Smooth muscle cell (in vitro differentiated cells): ENCODE measurements at regions not wholly inside any gene's neighbourhood (a gene's known extent, or its start where the extent isn't known, plus 50 kb on each side); places are given as distances from the start of the nearest gene placed in this dataset.

Source experiments
- DNase-seq: peaks from one replicate; lab custom pipeline; 2025; ENCODE audit not compliant: unreplicated experiment; lab: John Stamatoyannopoulos, UW
- H2AFZ ChIP-seq: fragments of 200-600 bp; sonication (generic); 2 replicates; pipeline ENCODE4 v1.6.0; 2016; ENCODE audit warnings: antibody characterized with exemption, low read depth, mild to moderate bottlenecking
- H3F3A ChIP-seq: fragments of 200-600 bp; sonication (generic); 2 replicates; pipeline ENCODE4 v1.6.0; 2017; ENCODE audit warnings: antibody characterized with exemption, low read depth
- H3K27ac ChIP-seq: fragments of 200-600 bp; sonication (generic); 2 replicates; pipeline ENCODE4 v1.5.1; 2016; ENCODE audit warnings: low read depth, mild to moderate bottlenecking
- H3K27me3 ChIP-seq: fragments of 200-600 bp; sonication (generic); 2 replicates; pipeline ENCODE4 v1.6.1; 2016; ENCODE audit warnings: low read depth, mild to moderate bottlenecking
- H3K36me3 ChIP-seq: fragments of 200-600 bp; sonication (generic); 2 replicates; pipeline ENCODE4 v1.5.1; 2016; ENCODE audit warnings: low read depth
- H3K4me1 ChIP-seq: fragments of 200-600 bp; sonication (generic); 2 replicates; pipeline ENCODE4 v1.5.1; 2016; ENCODE audit warnings: low read depth
- H3K4me2 ChIP-seq: fragments of 200-600 bp; sonication (generic); 2 replicates; pipeline ENCODE4 v1.6.0; 2016; ENCODE audit warnings: mild to moderate bottlenecking
- H3K4me3 ChIP-seq: fragments of 200-600 bp; sonication (generic); 2 replicates; pipeline ENCODE4 v1.5.1; 2016; ENCODE audit warnings: mild to moderate bottlenecking
- H3K79me2 ChIP-seq: fragments of 200-600 bp; sonication (generic); 2 replicates; pipeline ENCODE4 v1.6.0; 2016; ENCODE audit warnings: low read depth, mild to moderate bottlenecking
- H3K9ac ChIP-seq: fragments of 200-600 bp; sonication (generic); 2 replicates; pipeline ENCODE4 v1.6.0; 2016; ENCODE audit warnings: low read depth
- H3K9me3 ChIP-seq: fragments of 200-600 bp; sonication (generic); replicated peaks from 2 replicates; pipeline ENCODE4 v1.5.1; 2016; ENCODE audit warnings: low read depth
- H4K20me1 ChIP-seq: fragments of 200-600 bp; sonication (generic); 2 replicates; pipeline ENCODE4 v1.6.0; 2016; ENCODE audit warnings: low read depth
- CTCF ChIP-seq: fragments of 200-600 bp; sonication (generic); IDR thresholded peaks from 2 replicates; pipeline ENCODE4 v1.5.1; 2017; ENCODE audit warnings: borderline replicate concordance, mild to moderate bottlenecking, antibody characterized with exemption; ENCODE audit not compliant: insufficient read depth, poor library complexity, severe bottlenecking
- WGBS: methylation state at CpG from one replicate; pipeline ENCODE4 v1.1.7; 2016; ENCODE audit warnings: low lambda C conversion rate; 5-methylcytosine and 5-hydroxymethylcytosine counted together

- Histone ChIP-seq H2AFZ (no peak overlapping the region), H3K79me2 (no peaks in the 10 kb centered on the region), H4K20me1 (no peaks in the 10 kb centered on the region), H3K9me3 (no peaks in the 10 kb centered on the region), H3F3A (no peaks in the 10 kb centered on the region), H3K4me3 (no peak overlapping the region), H3K27ac (no peak overlapping the region), H3K27me3 (peaks cover 4% of the 10 kb centered on the region), H3K4me2 (no peak overlapping the region), H3K4me1 (no peaks in the 10 kb centered on the region), H3K36me3 (no peaks in the 10 kb centered on the region), H3K9ac (no peak overlapping the region)
- WGBS, result 91% methylated on average over 2 of the region's 2 CpGs
- TF ChIP-seq CTCF, result no peak
- no peak for DNase-seq
These were observed 381.0 kb upstream of the TSHZ3 start for GRCh38 chr19:31730270-31730669.

- Histone ChIP-seq H4K20me1 (no peaks in the 10 kb centered on the region), H3K27ac (no peak overlapping the region), H3K36me3 (no peaks in the 10 kb centered on the region), H2AFZ (no peak overlapping the region), H3K9me3 (no peaks in the 10 kb centered on the region), H3K4me3 (no peak overlapping the region), H3K79me2 (no peaks in the 10 kb centered on the region), H3K4me1 (no peaks in the 10 kb centered on the region), H3F3A (no peaks in the 10 kb centered on the region), H3K9ac (no peak overlapping the region), H3K27me3 (peaks cover 4% of the 10 kb centered on the region), H3K4me2 (no peak overlapping the region)
- WGBS, result 94% methylated on average over 8 of the region's 8 CpGs
- no peak for DNase-seq
- no peak for TF ChIP-seq CTCF
These were observed 384.4 kb upstream of the TSHZ3 start for GRCh38 chr19:31733591-31733990.

DNA sequence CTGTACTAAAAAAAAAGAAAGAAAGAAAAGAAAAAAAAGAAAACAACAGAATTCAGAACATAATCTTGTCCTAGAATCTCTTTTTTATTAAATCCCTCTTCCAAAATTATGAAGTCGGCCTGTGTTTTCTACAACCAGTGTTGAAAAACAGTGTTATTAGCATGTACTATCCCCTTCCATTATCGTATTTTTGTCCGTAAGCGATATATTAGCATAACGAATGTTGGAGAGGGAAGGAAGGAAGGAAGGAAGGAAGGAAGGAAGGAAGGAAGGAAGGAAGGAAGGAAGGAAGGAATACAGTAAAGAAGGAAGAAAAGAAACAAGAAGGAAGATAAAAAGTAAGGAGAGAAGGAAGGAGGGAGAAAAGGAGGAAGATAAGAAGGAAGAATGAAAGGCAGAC, 393.0 kb upstream of the TSHZ3 start:
- Histone ChIP-seq H3K27me3 (no peaks in the 10 kb centered on the region), H3K9ac (no peak overlapping the region), H3F3A (no peaks in the 10 kb centered on the region), H3K27ac (no peak overlapping the region), H3K4me3 (no peak overlapping the region), H2AFZ (no peak overlapping the region), H3K9me3 (no peaks in the 10 kb centered on the region), H3K4me1 (no peaks in the 10 kb centered on the region), H3K36me3 (no peaks in the 10 kb centered on the region), H3K4me2 (no peak overlapping the region), H4K20me1 (no peaks in the 10 kb centered on the region), H3K79me2 (no peaks in the 10 kb centered on the region)
- TF ChIP-seq CTCF, result no peak
- DNase-seq, result no peak
- WGBS, result 95% methylated on average over 5 of the region's 5 CpGs

DNA sequence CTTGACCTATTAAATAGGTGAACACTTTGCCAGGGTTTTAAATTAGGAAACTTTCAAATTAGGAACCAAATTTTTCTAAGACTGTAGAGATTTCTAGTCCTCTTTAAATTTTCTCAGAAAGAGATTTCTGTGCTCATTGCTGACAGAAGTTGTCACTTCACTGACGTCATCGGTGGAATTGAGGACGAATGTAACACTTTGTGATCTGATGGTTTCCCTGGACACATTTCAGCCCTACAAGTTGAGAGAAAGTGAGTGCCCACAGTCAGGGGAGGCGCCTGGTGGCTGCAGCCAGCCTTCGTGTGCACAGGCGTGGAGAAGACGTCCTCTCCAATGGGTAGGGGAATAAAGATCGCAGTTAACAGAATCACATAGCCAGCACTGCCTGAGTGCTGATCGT, 396.5 kb upstream of the TSHZ3 start:
- Histone ChIP-seq H2AFZ (no peak overlapping the region), H4K20me1 (no peaks in the 10 kb centered on the region), H3K27me3 (no peaks in the 10 kb centered on the region), H3K36me3 (no peaks in the 10 kb centered on the region), H3K27ac (no peak overlapping the region), H3K9me3 (no peaks in the 10 kb centered on the region), H3K4me3 (no peak overlapping the region), H3F3A (no peaks in the 10 kb centered on the region), H3K4me1 (no peaks in the 10 kb centered on the region), H3K4me2 (no peak overlapping the region), H3K9ac (no peak overlapping the region), H3K79me2 (no peaks in the 10 kb centered on the region)
- no peak for TF ChIP-seq CTCF
- 81% methylated on average over 9 of the region's 9 CpGs for WGBS
- DNase-seq, result no peak
